K562 (cell line): ENCODE measurements at regions not wholly inside any gene's neighbourhood (a gene's known extent, or its start where the extent isn't known, plus 50 kb on each side); places are given as distances from the start of the nearest gene placed in this dataset.

ENCODE experiments used
- ATAC-seq: fragments of 200-7000 bp; cut with Tn5 transposase; 3 replicates; pipeline ENCODE4 v1.9.1; 2020; ENCODE audit warnings: moderate library complexity
- BruUV-seq: library from RNA; stranded (reverse); fragments of 400-500 nt; replicated peaks from 2 replicates; lab custom pipeline; 2021; lab: Mats Ljungman, UMichigan
- CTCF ChIA-PET: fragments of 300-600 bp; formaldehyde crosslinking; extraction: SDS; loops from one replicate; lab custom pipeline; 2021; ENCODE audit warnings: low intra/inter-chr PET ratio; lab: Yijun Ruan, JAX
- POLR2A ChIA-PET: fragments of 300-600, 350-650 bp; sonication (Branson Sonifier 250); formaldehyde crosslinking; extraction: SDS; loops from one replicate; lab custom pipeline; 2021; ENCODE audit warnings: antibody characterized with exemption, inconsistent platforms; lab: Yijun Ruan, JAX
- DNase-seq, 4 experiments: peaks; one replicate each; pipeline versions ENCODE4 v3.0.0 to v3.0.0-alpha.2; 2011 to 2018; ENCODE audit warnings: low spot score in 3 of 4, mixed read lengths in 3 of 4; ENCODE audit errors: extremely low read depth in 1 of 4
- FAIRE-seq: peaks from 2 replicates; lab custom pipeline; 2011; peaks lifted over from hg19 to GRCh38; lab: Jason Lieb, UNC
- H2AFZ ChIP-seq: 2 replicates; pipeline ENCODE4 v1.6.0; 2011; ENCODE audit warnings: low read depth, low read length, control low read depth, inconsistent platforms
- H3K27ac ChIP-seq: fragments of 200-600 bp; 3 replicates; pipeline ENCODE4 v1.8.0; 2011; ENCODE audit warnings: low read depth, mild to moderate bottlenecking, control low read depth, inconsistent platforms, low read length, moderate library complexity, mixed read lengths; ENCODE audit errors: extremely low read depth
- H3K27me3 ChIP-seq, 2 experiments: fragments of 300-600 bp in 1 of 2; 2 replicates in 1 of 2; 3 replicates in 1 of 2; pipeline versions ENCODE4 v1.6.0 to v1.8.0; 2011; ENCODE audit warnings: inconsistent platforms in 2 of 2, low read length in 2 of 2, mild to moderate bottlenecking in 1 of 2, mixed read lengths in 1 of 2, moderate library complexity in 1 of 2; ENCODE audit not compliant: control insufficient read depth in 2 of 2, insufficient read depth in 2 of 2
- H3K36me3 ChIP-seq: fragments of 300-600 bp; 3 replicates; pipeline ENCODE4 v1.8.0; 2011; ENCODE audit warnings: mild to moderate bottlenecking, low read length, inconsistent platforms; ENCODE audit not compliant: control insufficient read depth, insufficient read depth
- H3K4me1 ChIP-seq, 2 experiments: fragments of 200-600 bp in 1 of 2; replicated peaks in 1 of 2; 2 replicates in 1 of 2; 3 replicates in 1 of 2; pipeline versions ENCODE4 v1.5.1 to v1.8.0; 2011; ENCODE audit warnings: inconsistent platforms in 2 of 2, low read length in 2 of 2, mild to moderate bottlenecking in 1 of 2, mixed read lengths in 1 of 2, moderate library complexity in 1 of 2; ENCODE audit not compliant: control insufficient read depth in 2 of 2, insufficient read depth in 2 of 2
- H3K4me2 ChIP-seq: 2 replicates; pipeline ENCODE4 v1.6.1; 2011; ENCODE audit warnings: low read length, control low read depth, inconsistent platforms, mixed read lengths; ENCODE audit not compliant: insufficient read depth
- H3K4me3 ChIP-seq: fragments of 200-600 bp; sonication (generic), shearing (Covaris generic); 2 replicates; pipeline ENCODE4 v1.5.1; 2016; ENCODE audit warnings: control low read depth, inconsistent platforms
- H3K79me2 ChIP-seq: fragments of 200-600 bp; 3 replicates; pipeline ENCODE4 v1.8.0; 2011; ENCODE audit warnings: low read length, inconsistent platforms; ENCODE audit not compliant: control insufficient read depth, insufficient read depth
- H3K9ac ChIP-seq, 2 experiments: 2 replicates each; pipeline versions ENCODE4 v1.6.0 to v1.6.1; 2011; ENCODE audit warnings: low read depth in 2 of 2, low read length in 2 of 2, control low read depth in 1 of 2, inconsistent platforms in 1 of 2, mild to moderate bottlenecking in 1 of 2, mixed read lengths in 1 of 2; ENCODE audit not compliant: insufficient read depth in 1 of 2
- H3K9me1 ChIP-seq: one replicate; pipeline ENCODE4 v1.6.0; 2011; ENCODE audit warnings: inconsistent platforms, mild to moderate bottlenecking, low read length, moderate library complexity; ENCODE audit not compliant: control insufficient read depth, insufficient read depth
- H3K9me3 ChIP-seq: replicated peaks from 2 replicates; pipeline ENCODE4 v1.5.1; 2011; ENCODE audit warnings: low read depth, low read length, inconsistent platforms; ENCODE audit not compliant: control insufficient read depth, insufficient read depth
- H4K20me1 ChIP-seq: replicated peaks from 2 replicates; pipeline ENCODE4 v1.6.1; 2011; ENCODE audit warnings: low read length, inconsistent platforms, mixed read lengths; ENCODE audit not compliant: control insufficient read depth, insufficient read depth
- CUX1 ChIP-seq: fragments of 200-800 bp; sonication (Bioruptor generic); IDR thresholded peaks from 2 replicates; pipeline ENCODE4 v1.6.1; 2016; ENCODE audit warnings: missing genetic modification characterization, missing compliant biosample characterization
- KDM4B ChIP-seq, 2 experiments: fragments of 450-650 bp in 1 of 2; sonication (generic) in 1 of 2; IDR thresholded peaks; 2 replicates each; pipeline ENCODE4 v1.6.1; 2016 to 2017; ENCODE audit warnings: borderline replicate concordance in 2 of 2, antibody characterized with exemption in 1 of 2, low read depth in 1 of 2, mild to moderate bottlenecking in 1 of 2
- PTTG1 ChIP-seq: fragments of 450-650 bp; IDR thresholded peaks from 2 replicates; pipeline ENCODE4 v1.6.1; 2016; ENCODE audit warnings: low read depth, mild to moderate bottlenecking, missing genetic modification characterization, missing compliant biosample characterization
- RNF219 ChIP-seq: fragments of 250-450 bp; sonication (Bioruptor Pico); IDR thresholded peaks from 2 replicates; pipeline ENCODE4 v1.5.0; 2022; ENCODE audit warnings: mild to moderate bottlenecking
- SP2 ChIP-seq: IDR thresholded peaks from 2 replicates; pipeline ENCODE4 v1.6.1; 2011; ENCODE audit warnings: mild to moderate bottlenecking, low read depth, low read length, moderate library complexity; ENCODE audit not compliant: poor library complexity, severe bottlenecking; ENCODE audit errors: extremely low read depth
- TAF9B ChIP-seq: fragments of 450-650 bp; IDR thresholded peaks from 2 replicates; pipeline ENCODE4 v1.6.1; 2018; ENCODE audit warnings: mild to moderate bottlenecking; ENCODE audit not compliant: partially characterized antibody
- ZBTB12 ChIP-seq: fragments of 250-450 bp; sonication (Bioruptor Pico); IDR thresholded peaks from 2 replicates; pipeline ENCODE4 v1.4.0; 2020
- ZSCAN29 ChIP-seq: fragments of 450-650 bp; IDR thresholded peaks from 2 replicates; pipeline ENCODE4 v1.6.1; 2017
- in situ Hi-C: fragments of 300-500 bp; cut with MboI; formaldehyde crosslinking; loops from 4 replicates; pipeline ENCODE4 v1.15.0; 2018; ENCODE audit warnings: inconsistent platforms, mixed read lengths
- intact Hi-C: fragments of 100-400 bp; cut with micrococcal nuclease; formaldehyde crosslinking; loops from 2 replicates; pipeline ENCODE4 v1.14.2; 2022

GRCh38 chr13:104592127-104592526 lies 1525.9 kb upstream of the SLC10A2 start:
- H3K9me3 ChIP-seq: no peaks in the 10 kb centered on the region
- in situ Hi-C loops (no loop called here), intact Hi-C loops (no loop called here)
- ATAC-seq (no peak), DNase-seq (no peak), FAIRE-seq (no peak)
- no peak overlapping the region for H3K27ac ChIP-seq
- no peak overlapping the region for H3K4me3 ChIP-seq
- H3K36me3 ChIP-seq: no peaks in the 10 kb centered on the region
- H3K9me1 ChIP-seq: no peaks in the 10 kb centered on the region
- H2AFZ ChIP-seq: no peak overlapping the region
- H4K20me1 ChIP-seq: no peaks in the 10 kb centered on the region
- H3K4me1 ChIP-seq: no peaks in the 10 kb centered on the region
- H3K27me3 ChIP-seq: no peaks in the 10 kb centered on the region
- BruUV-seq: no TSS peak
- CTCF ChIA-PET: no interaction called here
- H3K4me2 ChIP-seq: no peak overlapping the region
- H3K9ac ChIP-seq: no peak overlapping the region
- POLR2A ChIA-PET: no interaction called here
- no peaks in the 10 kb centered on the region for H3K79me2 ChIP-seq
- no peak for TF ChIP-seq CUX1 (CRISPR knock-in tag)
- no peak for TF ChIP-seq ZBTB12 (CRISPR knock-in tag)
- no peak for TF ChIP-seq PTTG1 (tag)
- TF ChIP-seq ZSCAN29: no peak
- no peak for TF ChIP-seq SP2
- TF ChIP-seq TAF9B: no peak
- TF ChIP-seq KDM4B (IDR thresholded peaks at IDR 0.05; ENCODE audit: borderline replicate concordance in 2 of 2, low read depth in 1 of 2): no peak
- no peak for TF ChIP-seq RNF219 (CRISPR knock-in tag)
